Fibroblast of the aortic adventitia (primary cell): ENCODE measurements at regions not wholly inside any gene's neighbourhood (a gene's known extent, or its start where the extent isn't known, plus 50 kb on each side); places are given as distances from the start of the nearest gene placed in this dataset.

Experiments
- DNase-seq: peaks from one replicate; pipeline ENCODE4 v3.0.0-alpha.2; 2010; ENCODE audit warnings: low read depth
- H3K4me3 ChIP-seq: 2 replicates; pipeline ENCODE4 v1.5.1; 2011; ENCODE audit warnings: low read depth, mild to moderate bottlenecking, control low read depth, low read length, moderate library complexity
- TF ChIP-seq, protein P1 (sequence below): IDR thresholded peaks from 2 replicates; pipeline ENCODE4 v1.5.1; 2011; ENCODE audit warnings: mild to moderate bottlenecking, low read length, control low read depth, inconsistent platforms; ENCODE audit not compliant: insufficient read depth

DNA sequence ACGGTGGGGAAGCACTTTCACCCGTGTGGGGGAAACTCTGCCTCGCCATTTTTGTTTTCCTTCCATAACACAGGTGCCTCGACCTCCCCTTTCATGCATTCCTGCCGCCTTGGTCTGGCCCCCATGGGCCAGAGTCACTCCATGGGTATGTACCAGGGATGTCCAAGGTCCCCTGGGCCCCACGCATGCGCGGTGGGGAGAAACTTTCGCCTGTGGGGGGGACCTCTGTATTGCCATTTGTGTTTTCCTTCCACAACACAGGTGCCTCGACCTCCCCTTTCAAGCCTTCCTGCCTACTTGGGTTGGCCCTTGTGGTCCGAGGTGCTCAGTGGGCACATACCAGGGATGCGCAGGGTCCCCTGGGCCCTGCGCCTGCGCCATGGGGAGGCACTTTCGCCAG, 345.8 kb downstream of the ALG10 start:
- TF ChIP-seq, protein P1, sequence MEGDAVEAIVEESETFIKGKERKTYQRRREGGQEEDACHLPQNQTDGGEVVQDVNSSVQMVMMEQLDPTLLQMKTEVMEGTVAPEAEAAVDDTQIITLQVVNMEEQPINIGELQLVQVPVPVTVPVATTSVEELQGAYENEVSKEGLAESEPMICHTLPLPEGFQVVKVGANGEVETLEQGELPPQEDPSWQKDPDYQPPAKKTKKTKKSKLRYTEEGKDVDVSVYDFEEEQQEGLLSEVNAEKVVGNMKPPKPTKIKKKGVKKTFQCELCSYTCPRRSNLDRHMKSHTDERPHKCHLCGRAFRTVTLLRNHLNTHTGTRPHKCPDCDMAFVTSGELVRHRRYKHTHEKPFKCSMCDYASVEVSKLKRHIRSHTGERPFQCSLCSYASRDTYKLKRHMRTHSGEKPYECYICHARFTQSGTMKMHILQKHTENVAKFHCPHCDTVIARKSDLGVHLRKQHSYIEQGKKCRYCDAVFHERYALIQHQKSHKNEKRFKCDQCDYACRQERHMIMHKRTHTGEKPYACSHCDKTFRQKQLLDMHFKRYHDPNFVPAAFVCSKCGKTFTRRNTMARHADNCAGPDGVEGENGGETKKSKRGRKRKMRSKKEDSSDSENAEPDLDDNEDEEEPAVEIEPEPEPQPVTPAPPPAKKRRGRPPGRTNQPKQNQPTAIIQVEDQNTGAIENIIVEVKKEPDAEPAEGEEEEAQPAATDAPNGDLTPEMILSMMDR: no peak
- no peak for DNase-seq
- H3K4me3 ChIP-seq: no peak overlapping the region

GRCh38 chr12:34371050-34371449, 348.8 kb downstream of the ALG10 start:
- TF ChIP-seq, protein P1: no peak
- no peak overlapping the region for H3K4me3 ChIP-seq
- DNase-seq: no peak

DNA sequence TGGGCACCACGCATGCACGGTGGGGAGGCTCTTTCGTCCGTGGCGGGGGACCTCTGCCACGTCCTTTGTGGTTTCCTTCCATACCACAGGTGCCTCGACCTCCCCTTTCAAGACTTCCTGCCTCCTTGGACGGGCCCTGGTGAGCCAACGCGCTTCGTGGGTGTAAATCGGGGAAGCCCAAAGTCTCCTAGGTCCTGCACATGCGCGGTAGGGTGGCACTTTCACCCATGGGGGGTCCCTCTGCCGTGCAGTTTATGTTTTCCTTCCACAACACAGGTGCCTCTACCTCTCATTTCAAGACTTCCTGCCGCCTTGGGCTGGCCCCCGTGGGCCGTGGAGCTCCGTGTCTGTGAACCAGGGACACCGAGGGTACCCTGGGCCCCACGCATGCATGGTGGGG, 349.7 kb downstream of the ALG10 start:
- TF ChIP-seq, protein P1: no peak
- no peak for DNase-seq
- no peak overlapping the region for H3K4me3 ChIP-seq

DNA sequence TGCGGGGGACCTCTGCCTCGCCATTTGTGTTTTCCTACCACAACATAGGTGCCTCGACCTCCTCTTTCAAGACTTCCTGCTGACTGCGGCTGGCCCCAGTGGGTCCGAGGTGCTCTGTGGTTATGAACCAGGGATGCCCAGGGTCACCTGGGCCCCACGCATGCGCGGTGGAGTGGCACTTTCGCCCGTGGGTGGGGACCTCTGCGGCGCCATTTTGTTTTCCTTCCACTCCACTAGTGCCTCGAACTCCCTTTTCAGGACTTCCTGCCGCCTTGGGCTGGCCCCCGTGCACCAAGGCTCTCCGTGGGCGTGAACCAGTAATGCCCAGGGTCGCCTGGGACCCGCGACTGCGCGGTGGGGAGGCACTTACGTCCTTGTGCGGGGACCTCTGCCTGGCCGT, 351.6 kb downstream of the ALG10 start:
- no peak overlapping the region for H3K4me3 ChIP-seq
- no peak for DNase-seq
- TF ChIP-seq, protein P1: no peak

DNA sequence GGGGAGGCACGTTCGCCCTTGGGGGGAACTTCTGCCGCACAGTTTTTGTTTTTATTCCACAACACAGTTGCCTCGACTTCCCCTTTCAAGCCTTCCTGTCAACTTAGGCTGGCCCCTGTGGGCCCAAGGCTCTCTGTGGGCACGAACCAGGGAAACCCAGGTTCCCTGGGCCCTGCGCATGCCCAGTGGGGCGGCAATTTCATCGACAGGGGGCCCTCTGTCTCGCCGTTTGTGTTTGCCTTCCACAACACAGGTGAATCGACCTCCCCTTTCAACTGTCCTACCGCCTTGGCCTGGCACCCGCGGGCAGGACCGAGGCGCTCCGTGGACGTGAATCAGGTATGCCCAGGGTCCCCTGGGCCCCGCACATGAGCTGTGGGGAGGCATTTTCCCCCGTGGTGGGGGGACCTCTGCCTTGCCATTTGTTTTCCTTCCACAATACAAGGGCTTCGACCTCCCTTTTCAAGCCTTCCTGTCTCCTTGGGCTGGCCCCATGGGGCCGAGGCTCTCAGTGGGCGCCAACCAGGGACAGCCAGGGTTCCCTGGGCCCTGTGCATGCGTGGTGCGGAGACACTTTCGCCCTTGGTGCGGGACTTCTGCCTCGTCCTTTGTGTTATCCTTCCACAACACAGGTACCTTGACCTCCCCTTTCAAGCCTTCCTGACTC, 354.0 kb downstream of the ALG10 start:
- TF ChIP-seq, protein P1: no peak
- no peak overlapping the region for H3K4me3 ChIP-seq
- DNase-seq: no peak

DNA sequence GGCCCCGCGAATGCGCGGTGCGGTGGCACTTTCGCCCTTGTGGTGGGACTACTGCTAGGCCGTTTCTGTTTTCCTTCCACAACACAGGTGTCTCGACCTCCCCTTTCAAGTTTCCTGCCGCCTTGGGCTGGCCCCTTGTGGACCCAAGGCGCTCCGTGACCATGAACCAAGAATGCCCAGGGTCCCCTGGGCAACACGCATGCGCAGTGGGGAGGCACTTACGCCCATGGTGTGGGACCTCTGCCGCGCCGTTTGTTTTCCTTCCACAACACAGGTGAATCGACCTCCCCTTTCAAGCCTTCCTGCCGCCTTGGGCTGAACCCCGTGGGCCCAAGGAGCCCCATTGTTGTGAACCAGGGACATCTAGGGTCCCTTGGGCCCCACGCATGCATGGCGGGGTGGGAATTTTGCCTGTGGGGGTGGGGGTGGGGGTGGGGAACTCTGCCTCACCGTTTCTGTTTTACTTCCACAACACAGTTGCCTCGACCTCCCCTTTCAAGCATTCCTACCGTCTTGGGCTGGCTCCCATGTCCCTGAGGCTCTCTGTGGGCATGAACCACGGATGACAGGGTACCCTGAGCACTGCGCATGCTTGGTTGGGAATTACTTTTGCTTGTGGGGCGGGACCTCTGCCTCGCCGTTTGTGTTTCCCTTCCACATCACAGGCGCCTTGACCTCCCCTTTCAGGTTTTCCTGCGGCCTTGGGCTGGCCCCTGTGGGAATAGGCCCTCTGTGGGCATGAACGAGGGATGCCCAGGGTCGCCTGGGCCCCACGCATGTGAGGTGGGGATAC, 355.1 kb downstream of the ALG10 start:
- TF ChIP-seq, protein P1: no peak
- no peak overlapping the region for H3K4me3 ChIP-seq
- DNase-seq: no peak
